Tibial artery (tissue), 4 donors: ENCODE measurements at regions not wholly inside any gene's neighbourhood (a gene's known extent, or its start where the extent isn't known, plus 50 kb on each side); places are given as distances from the start of the nearest gene placed in this dataset.

ENCODE experiments used
- DNase-seq, 2 donors: peaks; one replicate each; pipeline ENCODE4 v3.0.0-alpha.2; 2019
- H3K27ac ChIP-seq, 2 donors: fragments of 200-600 bp; sonication (generic) in 1 of 2; 1 replicate in 1 of 2; 2 replicates in 1 of 2; pipeline ENCODE4 v1.5.1; 2018 to 2019; ENCODE audit warnings: mild to moderate bottlenecking in 1 of 2
- H3K27me3 ChIP-seq, 2 donors: fragments of 200-600 bp; sonication (generic) in 1 of 2; one replicate each; pipeline versions ENCODE4 v1.5.1 to v1.6.0; 2016 to 2019
- H3K36me3 ChIP-seq, 3 donors: fragments of 200-600 bp; sonication (generic) in 2 of 3; one replicate each; pipeline ENCODE4 v1.5.1; 2016 to 2019; ENCODE audit warnings: mild to moderate bottlenecking in 2 of 3
- H3K4me1 ChIP-seq, 4 donors: fragments of 200-600 bp; sonication (generic) in 2 of 4; 1 replicate in 3 of 4; 2 replicates in 1 of 4; pipeline ENCODE4 v1.5.1; 2016 to 2019
- H3K4me3 ChIP-seq, 2 donors: fragments of 200-600 bp; sonication (generic) in 1 of 2; 1 replicate in 1 of 2; 2 replicates in 1 of 2; pipeline ENCODE4 v1.5.1; 2018 to 2019; ENCODE audit warnings: mild to moderate bottlenecking in 2 of 2
- H3K9me3 ChIP-seq, 3 donors: fragments of 200-600 bp; sonication (generic) in 1 of 3; one replicate each; pipeline ENCODE4 v1.5.1; 2016 to 2019
- CTCF ChIP-seq, 2 experiments: fragments of 200-600 bp in 1 of 2; fragments of 450-650 bp in 1 of 2; IDR thresholded peaks; one replicate each; pipeline ENCODE4 v1.5.1; 2017 to 2019; ENCODE audit warnings: antibody characterized with exemption in 2 of 2, mild to moderate bottlenecking in 1 of 2, moderate library complexity in 1 of 2
- intact Hi-C: fragments of 100-400 bp; cut with DNase I; formaldehyde crosslinking; loops from one replicate; pipeline ENCODE4 v1.15.0; 2023; ENCODE audit warnings: low total_unique reads

- H3K4me3 ChIP-seq: no peak overlapping the region
- no peaks in the 10 kb centered on the region for H3K27me3 ChIP-seq
- no peak for DNase-seq
- no peaks in the 10 kb centered on the region for H3K9me3 ChIP-seq
- no peaks in the 10 kb centered on the region for H3K36me3 ChIP-seq
- H3K27ac ChIP-seq: no peak overlapping the region
- TF ChIP-seq CTCF (IDR thresholded peaks at IDR 0.05): no peak
- intact Hi-C loops: no loop called here
- no peaks in the 10 kb centered on the region for H3K4me1 ChIP-seq
These were observed 470.6 kb downstream of the MAFB start for GRCh38 chr20:40218316-40218969.

- intact Hi-C loops: no loop called here
- H3K36me3 ChIP-seq: no peaks in the 10 kb centered on the region
- no peak overlapping the region for H3K27ac ChIP-seq
- H3K27me3 ChIP-seq: no peaks in the 10 kb centered on the region
- no peak overlapping the region for H3K4me3 ChIP-seq
- peaks cover 0 to 15% (median 0%) of the 10 kb centered on the region in 4 donors for H3K4me1 ChIP-seq
- no peak for TF ChIP-seq CTCF (IDR thresholded peaks at IDR 0.05)
- H3K9me3 ChIP-seq: no peaks in the 10 kb centered on the region
- no peak for DNase-seq
These were observed 481.4 kb downstream of the MAFB start for GRCh38 chr20:40207655-40208054.

- no peak for TF ChIP-seq CTCF (IDR thresholded peaks at IDR 0.05)
- Histone ChIP-seq H3K36me3 (no peaks in the 10 kb centered on the region), H3K27me3 (no peaks in the 10 kb centered on the region), H3K27ac (no peak overlapping the region), H3K4me3 (no peak overlapping the region), H3K4me1 (peaks cover 0 to 15% (median 0%) of the 10 kb centered on the region in 4 donors), H3K9me3 (no peaks in the 10 kb centered on the region)
- intact Hi-C loops: no loop called here
- no peak for DNase-seq
These were observed 483.1 kb downstream of the MAFB start for GRCh38 chr20:40205971-40206370.

GRCh38 chr20:40203032-40203431 lies 486.0 kb downstream of the MAFB start:
- no peaks in the 10 kb centered on the region for H3K9me3 ChIP-seq
- H3K27ac ChIP-seq: no peak overlapping the region
- no peaks in the 10 kb centered on the region for H3K36me3 ChIP-seq
- H3K4me3 ChIP-seq: no peak overlapping the region
- intact Hi-C loops: no loop called here
- H3K4me1 ChIP-seq: peaks cover 0 to 24% (median 4%) of the 10 kb centered on the region in 4 donors
- no peak for DNase-seq
- no peak for TF ChIP-seq CTCF (IDR thresholded peaks at IDR 0.05)
- H3K27me3 ChIP-seq: no peaks in the 10 kb centered on the region

- Histone ChIP-seq H3K27me3 (no peaks in the 10 kb centered on the region), H3K27ac (peak overlapping the region; percentile 54 to 59), H3K4me3 (peak overlapping the region in 1 of 2 donors; percentile 16), H3K4me1 (peaks cover 0 to 34% (median 25%) of the 10 kb centered on the region in 4 donors), H3K36me3 (no peaks in the 10 kb centered on the region), H3K9me3 (no peaks in the 10 kb centered on the region)
- intact Hi-C loops: no loop called here
- no peak for TF ChIP-seq CTCF (IDR thresholded peaks at IDR 0.05)
- DNase-seq: no peak
These were observed 491.3 kb downstream of the MAFB start for GRCh38 chr20:40197691-40198090.
